Mesothelial cell of epicardium (in vitro differentiated cells): ENCODE measurements at regions not wholly inside any gene's neighbourhood (a gene's known extent, or its start where the extent isn't known, plus 50 kb on each side); places are given as distances from the start of the nearest gene placed in this dataset.

ENCODE experiments used
- DNase-seq, 2 experiments: peaks; one replicate each; pipeline ENCODE4 v3.0.0; 2021; ENCODE audit warnings: low spot score in 2 of 2; ENCODE audit not compliant: unreplicated experiment in 2 of 2
- H3K27ac Mint-ChIP-seq: 2 replicates; pipeline ENCODE4 v1.8.0; 2021; ENCODE audit warnings: mixed read lengths
- H3K27me3 Mint-ChIP-seq: 2 replicates; pipeline ENCODE4 v1.8.0; 2021; ENCODE audit warnings: low read depth, mixed read lengths
- H3K36me3 Mint-ChIP-seq: 2 replicates; pipeline ENCODE4 v1.8.0; 2021; ENCODE audit warnings: mixed read lengths
- H3K4me1 Mint-ChIP-seq: 2 replicates; pipeline ENCODE4 v1.8.0; 2021; ENCODE audit warnings: mixed read lengths
- H3K4me3 Mint-ChIP-seq: 2 replicates; pipeline ENCODE4 v1.8.0; 2021; ENCODE audit warnings: mild to moderate bottlenecking, moderate library complexity, mixed read lengths
- H3K9me3 Mint-ChIP-seq: 2 replicates; pipeline ENCODE4 v1.8.0; 2021; ENCODE audit warnings: mixed read lengths
- CTCF ChIP-seq: fragments of 200-600 bp; sonication (generic); IDR thresholded peaks from one replicate; pipeline ENCODE4 v1.5.0; 2021; ENCODE audit warnings: antibody characterized with exemption; ENCODE audit not compliant: unreplicated experiment

GRCh38 chr16:54817940-54818574 is 112.6 kb upstream of the IRX5 start:
- Mint-ChIP-seq H3K9me3 (no peaks in the 10 kb centered on the region), H3K36me3 (no peaks in the 10 kb centered on the region), H3K4me1 (peaks cover 34% of the 10 kb centered on the region), H3K4me3 (no peak overlapping the region), H3K27ac (peak overlapping the region; percentile 48), H3K27me3 (no peaks in the 10 kb centered on the region)
- DNase-seq, result no peak
- no peak for TF ChIP-seq CTCF

- DNase-seq, result no peak
- Mint-ChIP-seq H3K4me3 (no peak overlapping the region), H3K27ac (peak overlapping the region; percentile 58), H3K9me3 (no peaks in the 10 kb centered on the region), H3K27me3 (no peaks in the 10 kb centered on the region), H3K4me1 (peaks cover 29% of the 10 kb centered on the region), H3K36me3 (no peaks in the 10 kb centered on the region)
- no peak for TF ChIP-seq CTCF
Measured at GRCh38 chr16:54817432-54817831, 113.2 kb upstream of the IRX5 start.

GRCh38 chr16:54816471-54816870 is 114.2 kb upstream of the IRX5 start:
- DNase-seq, result no peak
- H3K4me1 Mint-ChIP-seq, result peaks cover 21% of the 10 kb centered on the region
- no peaks in the 10 kb centered on the region for H3K36me3 Mint-ChIP-seq
- H3K27me3 Mint-ChIP-seq, result no peaks in the 10 kb centered on the region
- H3K4me3 Mint-ChIP-seq, result no peak overlapping the region
- no peaks in the 10 kb centered on the region for H3K9me3 Mint-ChIP-seq
- TF ChIP-seq CTCF, result no peak
- H3K27ac Mint-ChIP-seq, result no peak overlapping the region

- H3K4me3 Mint-ChIP-seq, result no peak overlapping the region
- no peaks in the 10 kb centered on the region for H3K36me3 Mint-ChIP-seq
- no peaks in the 10 kb centered on the region for H3K9me3 Mint-ChIP-seq
- H3K27me3 Mint-ChIP-seq, result no peaks in the 10 kb centered on the region
- DNase-seq, result no peak
- H3K27ac Mint-ChIP-seq, result no peak overlapping the region
- no peak for TF ChIP-seq CTCF
- H3K4me1 Mint-ChIP-seq, result peaks cover 21% of the 10 kb centered on the region
Measured at GRCh38 chr16:54815177-54815576, 115.5 kb upstream of the IRX5 start.

- DNase-seq, result no peak
- Mint-ChIP-seq H3K27me3 (no peaks in the 10 kb centered on the region), H3K4me3 (no peak overlapping the region), H3K36me3 (no peaks in the 10 kb centered on the region), H3K9me3 (peaks cover 6% of the 10 kb centered on the region), H3K4me1 (peaks cover 19% of the 10 kb centered on the region), H3K27ac (no peak overlapping the region)
- TF ChIP-seq CTCF, result no peak
Measured at GRCh38 chr16:54813778-54814177, 116.9 kb upstream of the IRX5 start.

- Mint-ChIP-seq H3K4me3 (no peak overlapping the region), H3K9me3 (peaks cover 6% of the 10 kb centered on the region), H3K27me3 (peaks cover 4% of the 10 kb centered on the region), H3K36me3 (no peaks in the 10 kb centered on the region), H3K27ac (no peak overlapping the region), H3K4me1 (peaks cover 5% of the 10 kb centered on the region)
- no peak for DNase-seq
- no peak for TF ChIP-seq CTCF
Measured at GRCh38 chr16:54812229-54812628, 118.4 kb upstream of the IRX5 start.
